Superior temporal gyrus (tissue), 1 donor: ENCODE measurements at regions not wholly inside any gene's neighbourhood (a gene's known extent, or its start where the extent isn't known, plus 50 kb on each side); places are given as distances from the start of the nearest gene placed in this dataset.
A peak's percentile ranks its signal among the peaks of the same experiment; 100 is the strongest.

Experiments used
- DNase-seq: peaks from one replicate; pipeline ENCODE4 v3.0.0-alpha.2; 2016; ENCODE audit errors: extremely low spot score

DNA sequence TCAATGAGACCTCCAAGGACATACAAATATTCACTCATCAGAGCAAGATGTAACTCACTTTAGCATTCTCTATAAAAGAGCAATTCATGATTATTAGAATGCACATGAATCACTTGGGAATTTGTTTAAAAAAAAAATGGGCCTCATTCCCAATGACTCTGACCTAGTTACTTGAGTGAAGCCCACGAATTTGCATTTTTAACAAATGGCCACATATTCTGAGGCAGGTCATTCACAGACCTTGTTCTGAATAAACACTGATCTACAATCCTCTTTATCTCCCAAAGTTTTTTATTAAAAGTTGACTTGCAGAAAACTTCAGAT lies 255.1 kb upstream of the VEGFC start:
- DNase-seq = peak; percentile 22

DNA sequence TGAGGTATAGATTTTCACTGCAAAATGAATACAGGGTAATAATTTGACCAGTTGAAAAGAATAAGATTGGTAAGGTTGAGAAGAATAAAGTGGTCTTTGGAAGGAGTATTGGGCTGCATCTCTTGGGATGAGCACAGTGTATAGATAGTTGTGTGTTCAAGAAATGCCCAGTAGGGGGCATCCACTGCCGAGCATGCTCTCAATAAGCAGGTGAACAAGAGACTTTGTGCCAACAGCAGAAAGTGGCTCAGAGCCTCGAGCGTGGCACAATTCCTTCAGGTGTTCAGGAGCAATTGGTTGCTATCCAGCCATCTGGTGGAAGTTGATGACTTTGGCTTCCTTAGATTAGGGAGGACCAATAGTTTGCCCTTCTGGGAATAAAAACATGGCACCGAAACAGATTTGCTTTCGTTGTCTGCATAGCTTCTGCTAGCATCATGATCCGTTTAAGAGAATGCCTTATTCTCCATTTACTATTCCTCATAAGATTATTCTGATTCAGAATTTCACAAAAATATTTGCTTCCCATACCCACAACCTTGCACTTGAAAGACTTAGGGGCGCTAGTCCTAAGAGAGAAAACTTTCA lies 258.1 kb upstream of the NEIL3 start:
- no peak for DNase-seq

DNA sequence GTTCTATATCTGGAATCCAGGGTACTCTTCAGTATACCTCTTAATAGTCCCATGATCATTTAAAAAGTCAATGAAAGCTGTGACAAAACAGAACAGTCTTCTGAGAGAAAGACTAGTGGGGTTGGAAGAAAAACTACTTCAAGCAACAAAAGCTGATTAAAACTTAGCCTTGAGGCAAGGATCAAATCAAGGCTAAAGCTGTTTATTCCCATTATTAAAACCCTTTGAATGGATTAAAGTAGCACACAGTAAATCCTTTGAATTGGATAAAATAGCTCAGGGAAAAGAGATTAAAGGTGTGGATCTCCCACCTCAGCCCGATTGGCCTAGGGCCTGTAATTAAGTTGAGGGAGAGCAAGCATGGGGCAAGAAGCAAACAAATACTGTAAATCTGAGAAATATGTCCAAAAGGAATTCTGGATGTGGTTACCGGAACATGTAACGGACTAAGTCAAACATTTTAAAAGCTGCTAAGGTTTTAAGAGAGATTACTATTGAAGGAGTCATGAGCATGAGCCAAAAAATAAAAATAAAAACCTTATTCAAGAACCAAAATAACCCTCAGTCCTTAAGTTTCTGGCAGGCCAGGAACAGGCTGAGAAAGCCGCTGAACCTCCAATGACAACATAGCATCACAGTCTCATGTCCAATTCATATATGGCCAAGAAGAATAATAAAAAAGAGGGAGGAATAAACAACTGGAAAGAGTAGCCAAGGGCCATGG lies 257.3 kb upstream of the NEIL3 start:
- DNase-seq = no peak

DNA sequence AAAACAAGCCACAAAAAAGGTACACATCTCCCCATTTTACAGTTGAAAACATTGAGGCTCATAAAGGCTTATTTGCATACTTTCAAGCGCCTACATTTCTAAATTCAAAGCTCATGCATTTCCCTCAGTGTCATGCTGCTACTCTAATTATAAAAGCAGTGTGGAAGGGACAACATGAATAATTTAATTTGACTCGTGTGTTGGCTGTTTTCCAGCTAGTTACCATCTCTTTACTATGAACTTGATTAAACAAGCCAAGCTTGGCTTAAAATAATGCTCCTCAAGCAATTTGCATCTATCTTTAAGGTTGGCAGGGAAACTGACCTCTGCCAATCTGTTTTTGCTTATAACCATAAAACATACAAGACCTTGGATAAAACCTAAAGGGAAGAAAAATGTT lies 252.5 kb upstream of the NEIL3 start:
- DNase-seq = no peak

DNA sequence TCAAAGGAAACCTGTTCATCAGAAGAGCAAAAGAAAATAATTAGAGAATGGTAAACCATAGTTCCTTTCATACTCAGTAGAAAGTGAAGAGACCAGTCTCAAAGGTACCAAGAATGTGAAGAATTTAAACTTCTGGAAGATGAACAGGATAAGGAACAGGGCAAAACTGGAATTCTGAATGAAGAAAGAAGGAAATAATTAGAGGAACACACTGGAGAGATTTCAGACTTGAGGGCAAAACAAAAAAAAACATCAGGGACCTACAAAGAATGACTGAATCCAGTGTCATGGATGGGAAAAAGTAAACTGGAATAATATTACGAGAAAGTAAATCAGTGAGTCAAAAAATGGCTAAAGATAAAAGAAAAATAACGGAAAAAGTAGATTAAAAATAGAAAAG lies 245.6 kb upstream of the NEIL3 start:
- no peak for DNase-seq

DNA sequence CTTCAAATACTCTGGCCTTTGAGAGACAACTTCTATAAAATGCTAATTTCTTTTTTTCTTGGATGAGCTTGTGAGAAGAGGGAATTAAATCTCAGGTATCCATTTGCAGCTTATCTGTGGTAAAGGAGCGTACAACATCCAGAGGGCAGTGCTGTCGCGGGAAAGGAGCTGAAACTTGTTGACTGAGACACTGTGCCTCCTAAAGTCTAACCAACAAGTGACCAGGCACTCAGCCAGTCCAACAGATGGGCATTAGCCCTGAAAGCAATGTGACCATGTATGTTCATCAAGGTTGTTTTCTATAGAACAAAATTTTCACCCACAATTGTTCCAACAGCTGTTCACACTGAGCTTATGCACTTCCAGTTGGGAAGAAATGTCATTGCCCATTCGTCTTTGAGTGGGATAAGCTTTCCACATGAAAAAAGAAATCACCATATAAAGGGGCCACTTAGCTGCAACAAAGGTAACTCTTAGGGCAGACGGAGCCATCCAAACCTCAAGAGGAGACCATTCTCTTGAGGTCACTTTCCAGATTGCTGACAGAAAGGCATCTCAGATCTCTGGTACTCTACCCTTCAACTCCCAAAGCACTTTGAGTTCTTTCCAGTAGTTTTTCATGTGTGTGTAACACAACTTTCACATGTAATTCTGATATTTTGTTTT lies 244.8 kb upstream of the NEIL3 start:
- DNase-seq = no peak

DNA sequence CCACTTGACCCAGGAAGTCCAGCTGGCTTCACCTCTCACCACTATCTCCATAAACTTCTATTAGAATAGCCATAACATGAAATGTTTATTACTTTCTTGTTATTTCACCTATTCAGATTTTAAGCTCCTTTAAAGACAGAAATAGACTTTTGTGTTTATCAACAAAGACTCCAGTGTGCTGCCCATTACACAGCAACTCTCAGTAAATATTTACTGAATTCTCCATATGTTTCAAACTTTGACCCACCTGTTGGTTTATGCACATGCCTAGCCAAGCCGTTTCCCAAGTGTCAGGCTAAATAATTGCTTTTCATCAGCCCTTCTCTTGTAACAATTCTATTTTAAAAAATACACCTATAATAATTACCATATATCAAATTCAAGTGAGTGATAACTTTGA lies 242.9 kb upstream of the NEIL3 start:
- DNase-seq = no peak

DNA sequence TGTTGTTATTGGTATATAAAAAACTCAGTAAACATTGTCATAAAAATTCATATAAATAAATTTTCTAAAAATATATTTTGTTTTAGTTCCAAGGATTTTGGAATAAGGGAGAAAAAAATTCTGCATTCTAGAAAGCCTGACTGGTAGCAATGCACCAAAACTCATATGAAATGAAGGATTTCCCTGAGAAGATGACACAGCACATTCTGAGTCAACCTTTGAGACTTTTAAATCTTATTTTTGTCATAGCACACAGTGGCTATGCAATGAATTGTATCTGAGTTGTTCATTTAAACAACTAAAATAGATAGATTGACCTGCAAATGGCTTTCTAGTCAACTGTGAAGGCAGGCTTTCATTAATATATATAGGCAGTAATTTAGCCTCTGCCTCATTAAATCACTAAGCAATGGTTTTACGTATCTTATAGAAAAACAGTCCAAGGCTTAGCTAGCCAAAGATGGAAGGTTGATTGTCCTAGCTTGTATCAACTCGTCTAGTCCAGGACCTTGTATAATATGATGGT lies 239.1 kb upstream of the NEIL3 start:
- no peak for DNase-seq

DNA sequence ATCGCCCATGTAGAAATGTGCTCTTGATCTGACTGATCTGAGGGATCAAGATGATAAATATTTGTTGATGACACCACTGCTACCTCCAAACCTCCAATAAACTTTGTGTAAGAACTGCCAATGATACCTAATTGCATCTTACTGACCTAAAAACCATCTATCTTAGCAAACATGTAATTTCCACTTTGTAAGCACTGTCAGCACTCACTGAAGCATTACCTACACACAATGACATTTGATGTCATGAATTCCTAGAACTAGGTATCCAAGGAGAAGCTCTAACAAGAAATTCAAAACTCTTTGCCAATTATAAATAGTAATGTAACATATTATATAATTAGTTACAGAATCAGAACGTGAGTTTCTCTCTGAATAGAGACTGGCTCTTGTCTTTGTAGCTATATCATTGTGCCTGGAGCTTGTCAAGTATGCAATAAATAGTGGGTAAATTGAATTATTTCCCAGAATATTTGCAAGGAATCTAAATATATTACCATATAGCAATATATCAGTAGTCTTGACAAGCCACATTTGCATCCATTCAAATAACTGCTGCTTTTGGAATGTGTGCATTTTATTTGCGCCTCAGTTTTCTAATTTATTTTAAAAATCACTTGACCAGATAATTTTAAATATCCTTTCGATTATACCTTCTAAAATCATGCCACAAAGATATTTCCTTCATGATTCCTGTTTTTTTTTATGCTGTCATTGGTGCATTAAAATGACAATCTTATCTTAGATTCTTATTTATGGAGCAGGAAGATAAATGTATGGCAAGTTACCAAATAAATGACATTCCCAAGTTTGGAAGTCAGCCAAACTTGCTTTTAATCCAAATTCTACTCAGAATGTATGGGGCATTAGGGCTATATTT lies 232.3 kb upstream of the NEIL3 start:
- DNase-seq = no peak

DNA sequence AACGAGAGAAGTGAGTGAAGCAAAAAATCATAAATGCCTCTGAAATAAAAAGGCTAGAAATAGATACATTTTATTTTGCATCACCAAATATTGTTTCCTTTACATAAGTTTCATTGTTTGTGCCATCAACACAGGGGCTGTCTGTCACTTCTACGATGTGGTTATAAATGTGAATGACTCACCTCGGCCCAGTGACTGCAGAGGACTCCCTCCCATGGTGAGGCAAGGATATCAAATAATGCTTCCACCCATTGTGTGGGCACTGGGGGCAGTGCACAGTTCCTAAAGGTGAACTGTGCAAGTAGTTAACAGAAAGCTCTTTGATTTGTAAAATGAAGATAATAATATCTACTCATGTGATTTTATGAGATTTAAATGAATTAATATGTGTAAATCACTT lies 230.3 kb upstream of the NEIL3 start:
- no peak for DNase-seq

DNA sequence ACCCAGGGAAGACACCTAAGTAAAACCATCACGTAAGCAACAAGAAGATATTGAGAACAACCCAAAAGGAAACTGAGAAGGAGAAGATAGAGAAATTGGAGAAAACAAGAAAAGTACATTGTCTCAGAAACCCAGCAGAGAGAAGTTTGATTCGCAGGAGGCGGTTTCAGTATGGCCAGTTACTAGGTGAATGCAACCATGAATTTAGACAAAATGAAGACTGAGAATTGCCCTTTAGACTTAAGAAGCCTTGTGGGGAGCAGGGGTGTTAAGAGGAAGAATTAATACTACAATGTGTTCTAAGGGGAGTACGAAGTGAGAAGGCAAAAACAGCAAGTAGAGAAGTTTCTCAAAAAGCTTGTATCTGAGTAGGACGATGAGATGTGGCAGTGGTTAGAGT lies 229.3 kb upstream of the NEIL3 start:
- no peak for DNase-seq

DNA sequence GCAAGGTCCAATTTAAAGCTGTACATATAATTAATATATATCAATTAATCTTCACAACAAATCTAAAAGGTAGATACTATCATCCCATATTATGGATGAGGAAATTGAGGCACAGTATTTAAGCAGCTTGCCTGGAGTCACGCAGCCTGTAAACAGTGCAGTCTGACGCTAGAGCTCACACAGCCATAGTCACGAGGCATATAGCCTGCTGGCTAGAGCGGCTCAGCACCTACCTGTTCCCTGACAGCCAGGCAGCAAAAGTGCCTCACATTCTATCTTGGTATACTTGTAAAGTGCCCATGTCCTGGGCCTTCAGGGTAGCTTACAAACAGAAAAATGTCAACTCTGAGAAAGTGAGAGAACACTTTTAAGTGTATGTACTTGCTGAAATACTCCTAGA lies 222.6 kb upstream of the NEIL3 start:
- no peak for DNase-seq

DNA sequence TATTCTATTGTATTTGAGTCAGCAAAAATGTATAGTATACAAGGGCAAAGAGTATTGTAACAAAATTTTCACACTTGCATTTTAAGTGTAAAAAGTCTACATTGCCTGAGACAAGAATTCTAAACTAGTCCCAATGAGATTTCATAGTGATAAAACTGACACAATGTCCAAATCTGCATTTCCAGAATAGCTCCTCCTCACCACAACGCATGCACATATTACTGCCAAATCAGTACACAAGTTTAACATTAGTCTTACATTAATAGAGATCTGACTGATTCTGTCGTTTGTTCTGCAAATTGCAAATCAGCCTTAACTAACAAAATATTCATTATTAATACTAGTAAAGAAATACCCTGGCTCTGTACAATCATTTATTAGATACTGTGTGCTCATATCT lies 222.2 kb upstream of the NEIL3 start:
- no peak for DNase-seq

DNA sequence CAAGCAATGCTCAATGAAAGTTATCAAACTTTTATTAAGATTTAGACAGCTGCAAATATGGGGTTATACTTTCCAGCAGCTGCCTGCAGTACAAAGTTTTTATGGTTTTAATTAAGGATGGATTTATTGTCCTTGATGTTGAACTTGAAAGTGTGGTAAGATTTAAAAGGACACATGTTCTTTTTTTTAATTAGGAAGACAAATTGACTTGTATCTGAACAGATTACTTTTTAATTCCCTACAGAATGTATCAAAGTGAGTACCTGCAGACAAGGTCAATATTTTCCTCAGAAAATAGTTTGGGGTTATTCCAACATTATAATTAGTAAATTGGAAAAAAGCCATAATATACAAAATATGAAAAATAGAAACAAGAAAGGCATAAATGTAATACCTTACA lies 218.2 kb upstream of the NEIL3 start:
- DNase-seq = no peak

DNA sequence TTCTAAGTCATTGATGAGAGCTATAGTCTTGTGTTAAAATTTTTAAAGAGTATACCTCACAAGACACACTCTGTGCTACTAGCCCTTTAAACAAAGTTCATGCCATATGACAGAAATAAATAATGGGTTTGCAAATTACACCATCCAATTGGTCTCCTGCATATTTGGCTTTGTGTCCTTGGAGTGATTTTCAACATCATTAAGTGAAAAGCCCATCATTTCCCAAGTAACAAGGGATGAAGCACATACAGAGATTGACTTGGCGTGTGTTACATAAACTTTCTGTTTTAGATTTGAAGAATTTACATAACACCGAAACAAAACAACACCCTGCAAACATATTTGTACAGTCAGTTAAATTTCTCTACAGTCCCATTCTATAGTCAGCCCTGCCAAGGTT lies 216.9 kb upstream of the NEIL3 start:
- DNase-seq = no peak

DNA sequence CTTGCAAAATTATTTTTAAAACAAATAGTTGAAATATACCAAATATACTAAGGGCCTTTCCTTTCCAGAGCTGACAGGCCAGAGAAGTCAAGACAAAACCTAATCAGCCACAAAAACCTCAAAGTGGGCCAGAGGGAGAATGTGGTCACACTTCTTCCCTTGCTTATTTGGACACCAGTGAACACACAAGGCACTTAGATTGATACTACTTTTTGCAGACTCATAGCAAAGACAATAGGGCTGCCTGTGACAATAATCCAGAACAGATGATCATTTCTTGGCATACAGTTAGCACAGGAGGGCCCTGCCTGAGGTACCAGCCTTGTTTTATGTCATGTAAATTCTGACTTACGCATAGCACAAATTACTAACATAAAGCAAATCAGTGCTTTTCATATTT lies 215.7 kb upstream of the NEIL3 start:
- no peak for DNase-seq

DNA sequence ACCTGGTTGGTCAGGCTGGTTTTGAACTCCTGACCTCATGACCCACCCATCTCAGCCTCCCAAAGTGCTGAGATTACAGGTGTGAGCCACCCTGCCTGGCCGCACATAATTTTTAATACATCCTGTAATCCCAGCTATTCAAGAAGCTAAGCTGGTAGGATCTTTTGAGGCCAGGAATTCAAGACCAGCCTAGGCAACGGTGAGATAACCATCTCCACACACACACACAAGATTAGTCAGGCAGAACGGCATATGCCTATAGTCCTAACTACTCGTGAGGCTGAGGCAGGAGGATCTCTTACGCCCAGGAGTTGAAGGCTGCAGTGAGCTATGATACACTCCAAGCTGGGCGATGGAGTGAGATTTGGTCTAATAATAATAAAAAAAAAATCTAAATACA lies 212.4 kb upstream of the NEIL3 start:
- DNase-seq = no peak

DNA sequence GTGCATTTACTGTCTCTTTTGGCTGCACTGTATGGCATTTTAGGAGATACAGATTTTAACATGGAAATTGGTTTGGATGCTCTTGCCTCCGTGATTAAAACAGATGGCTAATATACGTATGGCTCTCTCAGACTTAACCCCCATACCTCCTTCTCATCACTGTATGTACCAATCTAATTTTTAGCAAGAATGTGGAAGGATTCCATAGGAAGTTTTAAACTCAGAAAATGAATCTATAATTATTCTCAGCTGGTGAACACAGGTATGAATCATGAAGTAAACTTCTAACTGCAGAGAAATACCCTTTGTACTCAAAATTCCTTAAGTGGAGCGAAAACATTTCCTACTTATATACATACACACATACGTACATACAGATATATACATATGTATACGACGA lies 210.5 kb upstream of the NEIL3 start:
- no peak for DNase-seq

DNA sequence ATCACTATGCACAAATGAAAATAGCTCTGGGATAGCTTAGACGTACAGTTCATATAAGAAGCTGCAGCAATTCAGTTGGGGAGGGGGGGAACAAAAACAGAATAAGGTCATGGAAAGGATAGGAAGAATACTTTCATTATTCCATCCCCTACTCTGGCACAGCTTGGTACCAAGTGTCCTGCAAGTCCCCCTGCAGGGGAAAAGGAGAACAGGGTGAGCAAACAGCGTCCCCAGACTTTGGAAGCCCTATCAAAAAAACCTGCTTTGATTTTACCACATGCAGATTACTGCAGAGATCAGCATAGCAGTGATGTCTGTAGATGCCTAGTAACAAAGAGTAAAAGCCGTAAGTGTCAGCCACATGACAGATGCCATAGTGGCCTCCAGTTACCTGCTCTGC lies 209.4 kb upstream of the NEIL3 start:
- no peak for DNase-seq

DNA sequence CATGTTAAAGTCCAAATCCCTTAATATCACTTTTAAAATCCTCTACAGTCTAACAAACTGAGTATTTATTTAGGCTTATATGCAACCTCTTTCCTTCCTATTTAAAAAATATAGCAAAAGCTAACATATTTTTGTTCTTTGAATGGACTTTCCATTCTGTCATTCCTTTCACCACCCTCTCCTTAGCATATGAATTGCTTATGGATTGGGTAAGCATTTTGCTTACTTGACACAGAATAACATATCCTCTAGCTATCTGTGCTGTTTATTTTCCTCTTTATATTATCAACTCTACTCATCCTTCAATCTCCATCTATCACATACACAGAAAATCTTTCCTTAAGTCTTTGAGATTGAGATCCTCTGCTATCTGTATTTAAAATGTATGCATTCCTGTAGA lies 206.1 kb upstream of the NEIL3 start:
- no peak for DNase-seq

DNA sequence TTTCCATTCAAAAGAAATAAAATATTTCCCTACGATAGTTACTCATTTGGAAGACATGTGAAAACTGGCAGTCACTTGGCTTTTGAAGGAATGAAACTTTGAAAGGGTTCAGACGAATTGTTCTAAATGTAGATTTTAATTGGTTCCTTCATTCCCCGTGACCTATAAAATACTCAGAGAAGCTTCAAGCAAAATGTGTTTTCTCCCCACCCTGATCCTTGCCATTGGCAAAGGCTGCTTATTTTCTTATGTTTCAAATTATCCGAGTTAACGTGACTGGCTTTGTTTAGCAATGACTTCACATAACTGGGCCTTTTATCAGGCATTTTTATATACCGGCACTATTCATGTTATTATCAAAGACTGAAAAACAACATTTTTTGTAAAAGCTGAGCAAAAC lies 204.1 kb upstream of the NEIL3 start:
- DNase-seq = no peak

DNA sequence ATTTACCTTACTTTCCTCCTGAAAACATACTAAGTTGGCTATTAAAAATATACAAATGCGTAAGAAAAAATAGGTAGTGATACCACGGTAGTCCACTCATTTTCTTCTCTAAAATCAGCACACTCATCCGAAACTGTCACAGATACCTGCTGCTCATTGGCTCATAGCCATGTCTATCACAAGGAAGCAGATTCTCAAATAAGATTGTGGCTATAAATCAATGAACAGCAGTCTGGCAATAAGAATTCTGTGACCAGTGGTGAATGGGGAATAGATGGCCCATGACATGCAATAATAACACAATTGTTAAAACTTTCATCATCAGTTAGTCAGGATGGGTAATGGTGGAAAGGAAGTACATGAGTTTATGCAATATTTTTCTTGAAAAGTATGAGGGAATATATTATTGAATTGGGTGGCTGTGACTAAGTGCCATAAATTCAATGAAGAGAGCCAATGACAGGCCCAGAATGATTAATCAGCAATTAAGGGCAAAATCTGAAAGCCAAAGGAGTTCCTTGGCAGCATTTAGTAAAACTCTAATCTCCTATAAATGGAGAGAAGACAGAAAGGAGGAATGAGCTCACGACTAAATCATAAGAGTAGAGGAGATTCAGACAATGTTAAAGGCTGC lies 202.3 kb upstream of the NEIL3 start:
- DNase-seq = no peak
